ENCODE measurements at regions not wholly inside any gene's neighbourhood (a gene's known extent, or its start where the extent isn't known, plus 50 kb on each side); places are given as distances from the start of the nearest gene placed in this dataset.
"Not testable (repeated sequence)": the region's sequence is repeated elsewhere in the genome, so short reads cannot be mapped to it uniquely, and the experiment has no call there.

DNA sequence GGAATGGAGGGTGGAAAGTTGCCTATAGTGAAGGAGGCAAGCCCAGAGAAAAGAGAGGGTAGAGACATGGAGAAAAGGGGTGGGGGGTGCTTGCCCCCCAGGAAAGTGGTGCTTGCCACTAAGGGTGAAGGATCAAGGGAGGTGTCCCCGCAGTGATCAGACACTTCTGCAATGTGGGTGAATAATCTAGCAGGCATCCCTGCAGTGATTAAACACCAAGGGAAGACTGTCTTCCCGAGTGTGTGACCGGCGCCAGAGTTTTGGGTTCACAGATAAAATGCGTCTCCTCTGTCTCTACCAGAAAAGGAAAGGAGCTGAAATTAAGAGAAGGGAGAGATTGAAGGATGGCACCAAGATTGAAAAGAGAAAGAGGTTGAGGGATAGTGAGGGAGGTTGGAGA is 1076.9 kb downstream of the DNAJB9 start:
- ATAC-seq: not testable (repeated sequence)

DNA sequence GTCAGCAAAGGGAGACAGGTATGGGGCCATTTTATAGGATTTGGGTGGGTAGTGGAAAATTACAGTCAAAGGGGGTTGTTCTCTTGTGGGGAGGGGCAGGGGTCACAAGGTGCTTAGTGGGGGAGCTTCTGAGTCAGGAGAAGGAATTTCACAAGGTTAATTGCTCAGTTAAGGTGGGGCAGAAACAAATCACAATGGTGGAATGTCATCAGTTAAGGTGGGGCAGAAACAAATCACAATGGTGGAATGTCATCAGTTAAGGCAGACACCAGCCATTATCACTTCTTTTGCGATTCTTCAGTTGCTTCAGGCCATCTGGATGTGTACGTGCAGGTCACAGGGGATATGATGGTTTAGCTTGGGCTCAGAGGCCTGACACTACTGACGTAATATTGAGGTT is 1077.6 kb downstream of the DNAJB9 start:
- not testable (repeated sequence) for ATAC-seq

DNA sequence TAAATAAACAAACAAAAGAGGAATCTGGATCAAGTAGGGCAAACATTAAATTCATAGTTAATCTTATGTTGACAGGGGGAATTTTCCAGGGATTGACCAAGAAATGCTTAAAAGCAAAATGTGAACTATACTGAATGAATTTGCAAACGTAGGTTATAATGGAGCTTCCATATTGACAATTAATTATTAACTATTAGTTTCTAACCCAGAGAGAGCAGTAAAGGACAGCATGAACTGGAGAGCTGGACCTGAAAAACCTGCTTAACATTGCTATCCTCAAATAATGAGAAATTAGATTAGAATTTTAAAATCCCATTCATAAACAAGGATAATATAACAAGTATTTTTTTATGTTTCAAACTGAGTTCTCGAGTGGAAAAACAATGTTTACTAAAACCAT is 1089.6 kb downstream of the DNAJB9 start:
- ATAC-seq: no peak

DNA sequence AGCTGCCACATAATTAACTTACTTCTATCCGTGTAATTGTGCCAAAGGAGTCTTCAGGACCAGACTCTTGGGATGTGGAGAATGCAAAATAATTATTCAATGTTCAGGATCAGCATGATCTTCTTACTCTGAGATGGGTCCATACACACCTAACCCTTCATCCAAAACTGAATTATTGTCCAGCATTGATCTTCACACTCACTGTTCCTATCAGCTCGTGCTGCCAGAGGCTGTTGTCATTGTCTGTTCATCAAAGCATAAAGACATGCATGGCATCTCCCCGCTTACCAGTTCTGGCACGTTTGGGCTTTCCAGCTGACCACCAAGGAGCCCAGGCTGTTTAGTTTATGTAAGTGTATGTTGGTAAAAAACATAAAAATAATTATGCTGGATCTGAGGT is 1090.7 kb downstream of the DNAJB9 start:
- ATAC-seq: no peak

DNA sequence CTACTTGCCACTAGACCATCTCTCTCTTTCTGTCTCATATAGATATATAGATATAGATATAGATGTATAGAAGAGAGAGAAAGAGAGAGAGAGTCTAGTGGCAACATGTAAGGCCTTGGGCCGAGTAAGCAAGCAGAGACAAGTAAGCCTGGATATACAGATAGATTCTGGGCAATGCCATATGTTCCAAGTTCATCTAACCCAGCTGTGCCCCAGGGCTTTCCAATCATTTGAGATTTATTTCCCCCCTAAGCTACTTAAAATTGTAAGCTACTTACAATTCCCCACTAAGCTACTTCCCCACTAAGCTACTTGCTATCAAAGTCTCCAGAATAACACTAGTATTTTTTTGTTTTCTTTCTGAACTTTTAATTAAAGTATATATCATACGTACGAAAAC is 1094.1 kb downstream of the DNAJB9 start:
- no peak for ATAC-seq

DNA sequence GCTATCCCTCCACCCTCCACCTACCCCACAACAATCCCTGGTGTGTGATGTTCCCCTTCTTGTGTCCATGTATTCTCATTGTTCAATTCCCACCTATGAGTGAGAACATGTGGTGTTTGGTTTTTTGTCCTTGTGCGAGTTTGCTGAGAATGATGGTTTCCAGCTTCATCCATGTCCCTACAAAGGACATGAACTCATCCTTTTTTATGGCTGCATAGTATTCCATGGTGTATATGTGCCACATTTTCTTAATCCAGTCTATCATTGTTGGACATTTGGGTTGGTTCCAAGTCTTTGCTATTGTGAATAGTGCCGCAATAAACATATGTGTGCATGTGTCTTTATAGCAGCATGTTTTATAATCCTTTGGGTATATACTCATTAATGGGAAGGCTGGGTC is 1117.6 kb downstream of the DNAJB9 start:
- ATAC-seq: not testable (repeated sequence)

DNA sequence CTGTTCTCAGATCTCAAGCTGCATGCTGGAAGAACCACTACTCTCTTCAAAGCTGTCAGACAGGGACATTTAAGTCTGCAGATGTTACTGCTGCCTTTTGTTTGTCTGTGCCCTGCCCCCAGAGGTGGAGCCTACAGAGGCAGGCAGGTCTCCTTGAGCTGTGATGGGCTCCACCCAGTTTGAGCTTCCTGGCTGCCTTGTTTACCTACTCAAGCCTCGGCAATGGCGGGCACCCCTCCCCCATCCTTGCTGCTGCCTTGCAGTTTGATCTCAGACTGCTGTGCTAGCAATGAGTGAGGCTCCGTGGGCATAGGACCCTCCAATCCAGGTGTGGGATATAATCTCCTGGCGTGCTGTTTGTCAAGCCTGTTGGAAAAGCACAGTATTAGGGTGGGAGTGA is 1122.9 kb downstream of the DNAJB9 start:
- not testable (repeated sequence) for ATAC-seq

DNA sequence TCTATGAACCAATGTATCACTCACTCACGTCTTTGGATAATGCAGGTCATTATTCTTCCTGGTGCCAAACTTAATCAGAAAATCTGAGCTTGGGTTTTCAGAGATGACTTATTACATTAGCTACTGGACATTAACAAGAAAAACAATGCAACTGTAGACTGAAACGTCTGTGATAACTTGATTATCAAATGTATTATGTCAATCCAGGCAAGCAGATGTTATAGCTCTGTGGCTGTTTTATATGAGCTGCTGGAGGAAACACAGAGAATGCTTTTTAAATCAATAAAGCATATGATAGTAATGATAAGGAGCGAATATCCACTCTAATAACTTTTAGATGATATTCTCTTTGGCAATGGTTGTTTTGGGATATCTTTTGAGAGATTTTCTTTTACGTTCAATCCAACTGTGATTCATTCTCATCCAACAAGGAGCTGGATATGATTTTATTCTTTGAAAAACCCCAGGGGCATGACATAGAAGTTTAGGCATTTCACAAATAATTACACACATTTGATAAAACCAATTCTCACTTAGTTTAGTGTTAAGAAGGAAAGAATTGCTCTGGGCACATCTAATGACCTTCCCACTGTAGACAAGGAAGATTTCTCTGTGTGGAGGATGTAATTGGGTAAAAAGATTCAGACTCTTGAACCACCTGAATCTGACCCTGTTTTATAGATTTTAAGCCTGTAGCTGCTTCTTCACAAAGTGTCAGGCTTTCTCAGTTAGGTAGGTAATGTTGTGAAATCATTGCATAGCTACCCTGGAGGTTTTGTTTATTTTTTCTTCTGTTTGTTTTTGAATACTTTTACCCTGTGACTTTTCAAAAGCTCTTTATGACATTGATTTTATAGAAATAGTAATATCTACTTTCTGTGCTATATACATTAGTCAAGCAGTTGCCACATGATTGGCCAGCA is 1124.7 kb downstream of the DNAJB9 start:
- no peak for ATAC-seq

DNA sequence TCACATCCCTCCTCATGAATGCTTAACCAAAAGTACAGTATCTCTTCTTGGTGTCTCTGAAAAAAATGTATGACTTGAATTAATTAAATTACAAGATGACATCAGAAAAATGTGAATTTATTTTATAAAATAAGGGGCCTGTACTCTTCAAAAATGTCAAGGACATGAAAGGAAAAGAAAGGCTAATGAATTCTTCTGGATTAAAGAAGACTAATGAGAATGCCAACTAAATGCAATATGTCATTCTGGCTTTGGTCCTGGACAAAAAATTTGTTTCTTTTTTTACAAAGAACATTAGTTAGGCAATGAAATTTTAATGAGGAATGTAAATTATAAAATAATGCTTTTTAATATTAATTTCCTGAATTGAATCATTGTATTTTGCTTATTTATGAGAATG is 1125.7 kb downstream of the DNAJB9 start:
- ATAC-seq: no peak

DNA sequence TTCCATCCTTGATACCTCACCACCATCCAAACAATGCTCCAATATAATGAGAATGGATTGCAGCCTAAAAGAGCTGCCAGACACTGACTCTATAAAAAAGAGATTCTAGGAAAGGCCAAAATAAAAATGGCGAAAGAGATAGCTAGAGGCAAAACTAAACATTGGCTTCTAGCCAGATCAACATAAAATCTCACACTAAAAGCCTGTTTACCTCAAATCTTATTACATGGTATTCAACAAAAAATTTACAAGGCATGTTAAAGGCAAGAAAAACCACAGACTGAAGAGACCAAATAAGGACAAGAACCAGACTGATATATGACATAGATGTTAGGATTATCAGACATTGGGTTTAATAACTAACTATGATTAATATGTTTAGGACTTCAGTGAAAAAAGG is 1127.0 kb downstream of the DNAJB9 start:
- no peak for ATAC-seq

DNA sequence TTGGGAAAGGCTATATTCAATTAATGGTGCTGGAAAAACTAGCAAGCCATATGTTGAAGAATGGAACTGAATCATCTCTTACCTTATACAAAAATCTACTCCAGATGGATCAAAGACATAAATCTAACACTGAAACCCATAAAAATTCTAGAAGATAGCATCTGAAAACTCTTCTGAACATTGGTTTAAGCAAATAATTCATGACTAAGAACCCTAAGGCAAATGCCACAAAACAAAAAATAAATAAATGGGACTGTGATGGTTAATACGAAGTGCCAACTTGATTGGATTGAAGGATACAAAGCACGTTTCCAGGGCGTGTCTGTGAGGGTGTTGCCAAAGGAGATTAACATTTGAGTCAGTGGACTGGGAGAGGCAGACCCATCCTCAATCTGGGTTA is 1130.0 kb downstream of the DNAJB9 start:
- no peak for ATAC-seq

DNA sequence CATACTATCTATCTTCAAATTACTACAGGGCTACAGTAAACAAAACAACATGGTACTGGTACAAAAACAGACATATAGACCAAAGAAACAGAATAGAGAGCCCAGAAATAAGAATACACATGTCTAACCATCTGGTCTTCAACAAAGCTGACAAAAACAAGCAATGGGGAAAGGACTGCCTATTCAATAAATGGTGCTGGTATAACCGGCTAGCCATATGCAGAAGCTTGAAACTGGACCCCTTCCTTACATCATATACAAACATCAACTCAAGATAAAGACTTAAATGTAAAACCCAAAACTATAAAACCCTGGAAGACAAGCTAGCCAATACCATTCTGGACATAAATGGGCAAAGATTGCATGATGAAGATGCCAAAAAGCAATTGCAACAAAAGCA is 1143.7 kb downstream of the DNAJB9 start:
- ATAC-seq: no peak

DNA sequence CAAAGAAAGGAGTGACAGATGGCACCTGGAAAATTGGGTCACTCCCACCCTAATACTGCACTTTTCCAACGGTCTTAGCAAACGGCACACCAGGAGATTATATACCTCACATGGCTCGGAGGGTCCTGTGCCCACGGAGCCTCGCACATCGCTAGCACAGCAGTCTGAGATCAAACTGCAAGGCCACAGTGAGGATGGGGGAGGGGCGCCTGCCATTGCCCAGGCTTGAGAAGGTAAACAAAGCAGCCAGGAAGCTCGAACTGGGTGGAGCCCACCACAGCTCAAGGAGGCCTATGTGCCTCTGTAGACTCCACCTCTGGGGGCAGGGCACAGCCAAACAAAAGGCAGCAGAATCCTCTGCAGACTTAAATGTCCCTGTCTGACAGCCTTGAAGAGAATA is 1149.7 kb downstream of the DNAJB9 start:
- not testable (repeated sequence) for ATAC-seq

DNA sequence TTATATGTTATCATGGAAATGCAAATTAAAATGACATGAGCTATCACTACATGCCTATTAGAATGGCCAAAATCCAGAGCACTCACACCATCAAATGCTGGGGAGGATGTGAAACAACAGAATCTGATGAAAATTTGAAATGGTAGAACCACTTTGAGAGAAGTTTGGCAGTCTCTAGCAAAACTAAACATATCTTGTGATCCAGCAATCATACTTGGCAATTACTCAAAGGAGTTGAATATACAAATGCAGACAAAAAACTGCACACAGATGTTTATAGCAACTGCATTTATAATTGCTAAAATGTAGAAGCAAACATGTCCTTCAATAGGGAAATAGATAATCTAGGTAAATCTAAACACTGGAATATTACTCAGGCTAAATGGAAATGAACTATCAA is 1164.9 kb downstream of the DNAJB9 start:
- no peak for ATAC-seq

DNA sequence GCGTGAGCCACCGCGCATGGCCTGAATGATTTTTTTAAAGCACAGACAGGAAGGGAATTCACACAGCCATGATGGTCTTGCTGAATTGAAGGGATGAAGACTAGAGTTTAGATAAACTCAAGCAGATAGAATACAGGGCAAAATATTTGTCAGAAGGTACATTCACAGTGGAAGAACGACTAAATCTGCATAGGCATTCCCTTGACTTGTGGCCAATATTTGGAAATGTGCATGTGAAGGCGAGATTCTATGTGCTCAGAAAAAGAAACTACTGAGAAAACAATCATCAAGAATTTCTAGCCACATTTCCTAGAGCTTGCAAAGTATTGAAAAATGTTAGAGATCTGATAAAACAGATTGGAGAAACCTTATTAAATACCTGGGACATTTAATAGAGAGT is 1166.2 kb downstream of the DNAJB9 start:
- ATAC-seq: no peak

DNA sequence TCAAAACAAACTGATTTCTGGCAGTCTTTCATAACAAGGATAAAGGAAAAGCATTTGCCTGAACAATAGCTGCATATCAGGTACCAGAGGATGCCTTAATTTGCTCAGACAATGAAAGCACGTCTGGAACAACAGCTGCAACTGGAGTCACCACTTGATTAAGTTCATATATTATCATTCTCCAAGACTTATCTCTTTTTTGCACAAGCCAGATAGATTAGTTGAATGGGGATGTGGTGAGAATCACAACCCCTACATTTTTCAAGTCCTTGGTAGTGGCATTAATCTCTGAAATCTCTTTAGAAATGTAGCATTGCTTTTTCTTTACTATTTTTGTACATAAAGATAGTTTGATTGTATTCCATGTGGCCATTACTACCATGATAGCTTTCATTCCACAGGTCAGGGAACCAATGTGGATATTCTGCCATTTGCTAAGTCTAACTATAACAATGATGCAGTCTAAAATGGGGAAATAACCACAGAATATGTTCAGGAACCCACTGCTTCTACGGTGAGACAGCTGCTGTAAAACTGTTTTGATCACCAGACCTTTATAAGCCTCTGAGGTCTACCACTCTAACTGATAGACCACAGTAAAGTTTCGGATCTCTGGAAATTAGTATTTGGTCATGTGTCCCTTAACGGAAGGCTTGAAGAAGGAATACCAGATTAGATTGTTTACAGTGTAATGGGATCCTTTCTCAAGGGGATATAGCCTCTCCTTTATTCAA is 1176.2 kb downstream of the DNAJB9 start:
- no peak for ATAC-seq

DNA sequence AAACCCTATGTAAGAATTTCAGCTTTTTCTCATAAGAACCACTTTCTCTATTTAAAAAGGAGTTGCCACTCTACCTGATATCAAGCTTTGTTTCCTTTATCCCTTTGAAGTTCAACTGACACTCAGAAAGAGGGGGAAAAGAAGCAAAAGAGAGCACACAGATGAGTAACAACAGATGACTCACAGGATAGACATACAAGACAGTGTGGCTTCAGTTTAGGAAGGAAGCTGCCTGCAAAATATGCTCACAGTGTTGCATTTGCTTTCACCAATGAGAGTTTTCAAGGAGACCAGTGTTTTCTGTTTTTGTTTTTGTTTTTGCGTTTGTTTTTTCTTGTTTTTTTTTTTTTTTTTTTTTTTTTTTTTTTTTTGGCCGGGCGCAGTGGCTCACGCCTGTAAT is 1181.6 kb downstream of the DNAJB9 start:
- no peak for ATAC-seq

DNA sequence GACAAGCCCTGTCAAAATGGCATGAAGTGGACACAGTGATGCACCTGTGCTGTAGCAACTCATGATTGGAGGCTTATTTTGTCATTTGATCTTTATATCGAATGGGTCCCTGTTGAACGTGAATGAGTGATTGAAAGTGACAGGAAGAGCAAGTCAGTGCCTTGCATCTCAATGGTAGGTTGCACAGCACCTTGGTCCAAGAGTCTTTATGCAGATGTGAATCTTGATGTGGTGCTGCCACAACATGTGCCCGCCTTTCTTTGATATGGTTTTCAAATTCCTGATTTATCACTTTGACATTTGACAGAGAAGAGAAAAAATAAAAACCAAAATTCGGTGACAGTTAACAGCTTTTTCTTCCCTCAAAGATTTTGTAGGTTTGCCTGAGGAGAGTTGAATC is 1182.4 kb downstream of the DNAJB9 start:
- ATAC-seq: no peak

DNA sequence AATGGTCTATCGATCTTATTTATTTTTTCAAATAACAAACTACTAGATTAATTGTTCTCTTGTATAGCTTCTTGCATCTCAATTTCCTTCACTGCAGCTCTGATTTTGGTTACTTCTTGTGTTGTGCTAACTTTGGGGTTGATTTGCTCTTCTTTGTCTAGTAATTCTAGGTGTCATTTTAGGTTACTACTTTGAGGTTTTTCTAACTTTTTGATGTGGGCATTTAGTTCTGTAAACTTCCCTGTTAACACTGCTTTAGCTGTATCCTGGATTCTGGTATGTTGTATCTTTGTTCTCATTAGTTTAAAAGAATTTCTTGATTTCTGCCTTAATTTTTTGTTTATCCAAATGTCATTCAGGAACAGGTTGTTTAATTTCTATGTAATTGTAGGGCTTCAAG is 1188.0 kb downstream of the DNAJB9 start:
- ATAC-seq: no peak

DNA sequence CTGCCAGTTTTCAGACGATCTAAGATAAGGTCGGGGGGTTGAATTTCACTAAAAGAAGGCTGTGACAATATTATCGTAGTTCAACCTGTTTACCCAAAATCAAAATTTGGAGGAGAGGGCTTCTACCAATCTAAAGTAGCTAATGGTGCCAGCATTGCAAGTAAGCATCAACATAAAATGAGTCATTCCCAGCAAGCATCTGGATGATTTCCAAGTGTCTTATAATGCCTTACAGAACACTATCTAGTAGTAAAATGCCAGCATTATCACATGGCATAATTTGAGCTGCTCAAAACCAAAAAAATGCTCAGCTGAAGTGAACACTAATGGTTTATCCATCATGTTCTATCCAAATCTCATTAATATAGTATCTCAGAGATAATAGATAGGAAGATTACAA is 1193.9 kb downstream of the DNAJB9 start:
- ATAC-seq: no peak

DNA sequence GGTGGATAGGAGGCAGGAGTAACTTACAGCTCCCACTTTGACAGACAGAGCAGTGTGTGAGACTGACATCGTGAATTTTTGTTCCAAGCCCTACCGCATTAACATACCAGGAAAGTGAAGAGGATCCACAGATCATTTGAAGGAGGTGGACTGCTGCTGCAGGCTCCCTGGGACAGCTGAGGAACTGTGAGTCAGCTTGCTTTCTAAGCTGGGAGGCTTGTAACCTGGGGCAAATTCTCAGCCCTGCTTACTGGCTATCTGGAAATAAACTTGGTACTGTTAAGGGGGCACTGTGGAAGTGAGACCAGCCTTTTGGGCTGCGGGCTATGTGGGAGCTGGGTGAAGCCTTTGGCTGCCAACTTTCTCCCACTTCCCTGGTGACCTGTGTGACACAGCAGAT is 1202.5 kb downstream of the DNAJB9 start:
- ATAC-seq: no peak

DNA sequence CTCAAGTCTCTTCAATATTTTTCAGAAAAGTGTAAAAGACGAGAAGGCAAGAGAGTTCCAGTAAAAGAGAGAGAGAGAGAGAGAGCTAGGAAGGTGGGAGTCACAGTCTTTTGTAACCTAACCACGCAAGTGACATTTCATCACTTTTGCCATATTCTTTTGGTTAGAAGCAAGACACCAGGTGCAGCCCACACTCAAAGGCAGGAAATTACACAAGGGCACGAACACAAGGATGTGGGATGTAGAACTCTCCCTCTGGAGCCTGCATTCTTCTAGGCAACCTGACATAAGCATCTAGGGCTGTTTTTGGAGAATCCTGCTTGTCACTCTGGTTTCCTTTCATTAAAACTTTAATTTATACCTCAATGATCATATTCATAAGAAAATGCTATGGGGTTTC is 1213.1 kb downstream of the DNAJB9 start:
- ATAC-seq: no peak

DNA sequence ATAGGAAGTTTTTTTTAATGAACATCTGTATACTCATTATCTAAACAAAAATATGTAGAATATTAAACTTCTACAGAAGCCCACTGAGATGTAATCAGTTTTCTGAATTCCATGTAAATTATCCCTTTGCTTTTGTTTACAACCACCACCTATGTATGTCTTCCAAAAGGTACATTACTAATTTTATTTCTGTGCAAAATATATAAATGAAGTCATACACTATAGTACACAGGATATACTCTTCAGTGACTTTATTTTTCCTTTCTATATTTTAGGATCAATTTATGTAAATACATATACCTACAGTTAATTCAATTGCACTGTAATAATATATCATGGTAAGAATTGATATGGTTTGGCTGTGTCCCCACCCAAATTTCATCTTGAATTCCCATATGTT is 1236.9 kb downstream of the DNAJB9 start:
- ATAC-seq: no peak

DNA sequence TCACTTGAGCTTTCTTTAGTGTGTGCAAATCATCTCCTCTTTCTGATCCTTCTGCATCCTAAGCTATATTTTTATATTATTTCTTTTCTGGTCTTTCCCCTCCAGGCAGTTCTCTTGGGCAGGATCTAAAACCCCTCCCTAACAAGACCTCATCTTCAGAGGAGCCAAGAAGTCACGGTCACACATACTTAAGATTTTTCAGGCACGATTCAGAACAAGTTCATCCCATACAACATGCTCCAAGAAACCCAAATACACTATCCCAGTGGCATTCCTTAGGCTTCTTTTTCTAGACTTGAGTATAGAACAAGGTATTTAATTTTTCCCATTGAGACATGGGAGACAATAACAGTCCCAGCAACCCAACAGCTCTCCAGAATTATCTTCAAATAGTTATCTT is 1251.5 kb downstream of the DNAJB9 start:
- ATAC-seq: no peak
